NCI-H1436 treated with DMSO at 0.1 percent for 48 hours (cell line): ENCODE measurements at regions not wholly inside any gene's neighbourhood (a gene's known extent, or its start where the extent isn't known, plus 50 kb on each side); places are given as distances from the start of the nearest gene placed in this dataset.
"Not testable (repeated sequence)": the region's sequence is repeated elsewhere in the genome, so short reads cannot be mapped to it uniquely, and the experiment has no call there.

ENCODE experiments used
- DNase-seq: peaks from one replicate; lab custom pipeline; 2025; lab: John Stamatoyannopoulos, UW

GRCh38 chr5:125085797-125086505 lies 339.5 kb upstream of the ZNF608 start:
- DNase-seq = no peak

- DNase-seq = no peak
These were observed 342.2 kb upstream of the ZNF608 start for GRCh38 chr5:125088522-125089105.

GRCh38 chr5:125092138-125092537 lies 345.7 kb upstream of the ZNF608 start:
- not testable (repeated sequence) for DNase-seq

- no peak for DNase-seq
These were observed 347.3 kb upstream of the ZNF608 start for GRCh38 chr5:125093776-125094175.

GRCh38 chr5:125100342-125100741 lies 353.9 kb upstream of the ZNF608 start:
- DNase-seq = no peak

- no peak for DNase-seq
These were observed 354.5 kb upstream of the ZNF608 start for GRCh38 chr5:125100951-125101350.

GRCh38 chr5:125103459-125103858 lies 357.0 kb upstream of the ZNF608 start:
- DNase-seq = no peak

- DNase-seq = no peak
These were observed 359.8 kb upstream of the ZNF608 start for GRCh38 chr5:125106271-125106670.

- no peak for DNase-seq
These were observed 360.4 kb upstream of the ZNF608 start for GRCh38 chr5:125106881-125107280.

- no peak for DNase-seq
These were observed 362.9 kb upstream of the ZNF608 start for GRCh38 chr5:125109293-125109692.

- no peak for DNase-seq
These were observed 363.4 kb upstream of the ZNF608 start for GRCh38 chr5:125109816-125110215.

GRCh38 chr5:125112196-125112595 lies 365.8 kb upstream of the ZNF608 start:
- no peak for DNase-seq

GRCh38 chr5:125113328-125113727 lies 366.9 kb upstream of the ZNF608 start:
- DNase-seq = no peak

GRCh38 chr5:125115195-125115525 lies 368.7 kb upstream of the ZNF608 start:
- no peak for DNase-seq

GRCh38 chr5:125117566-125117965 lies 371.1 kb upstream of the ZNF608 start:
- no peak for DNase-seq

- DNase-seq = no peak
These were observed 373.6 kb upstream of the ZNF608 start for GRCh38 chr5:125120012-125120411.

GRCh38 chr5:125125031-125125823 lies 378.8 kb upstream of the ZNF608 start:
- no peak for DNase-seq

GRCh38 chr5:125126050-125126449 lies 379.6 kb upstream of the ZNF608 start:
- no peak for DNase-seq

GRCh38 chr5:125129151-125129806 lies 382.8 kb upstream of the ZNF608 start:
- no peak for DNase-seq

- DNase-seq = no peak
These were observed 384.2 kb upstream of the ZNF608 start for GRCh38 chr5:125130591-125130990.

- no peak for DNase-seq
These were observed 388.0 kb upstream of the ZNF608 start for GRCh38 chr5:125134216-125135081.

- DNase-seq = no peak
These were observed 391.1 kb upstream of the ZNF608 start for GRCh38 chr5:125137535-125137934.
